IMR-90 (cell line): ENCODE measurements at regions not wholly inside any gene's neighbourhood (a gene's known extent, or its start where the extent isn't known, plus 50 kb on each side); places are given as distances from the start of the nearest gene placed in this dataset.

Source experiments
- BHLHE40 ChIP-seq: fragments of 150-350 bp; IDR thresholded peaks from 2 replicates; pipeline ENCODE4 v1.6.1; 2016; ENCODE audit warnings: mild to moderate bottlenecking, low read depth, low read length
- CEBPB ChIP-seq: IDR thresholded peaks from 2 replicates; pipeline ENCODE4 v1.6.1; 2012; ENCODE audit warnings: low read depth, low read length, improper control_type of control experiment
- CTCF ChIP-seq: conservative IDR thresholded peaks from 2 replicates; pipeline ENCODE4 v1.5.1; 2012; ENCODE audit warnings: mild to moderate bottlenecking, low read depth, low read length, improper control_type of control experiment
- ELK1 ChIP-seq: fragments of 150-350 bp; IDR thresholded peaks from 2 replicates; pipeline ENCODE4 v1.6.1; 2016; ENCODE audit warnings: low read depth, mild to moderate bottlenecking, low read length, moderate library complexity, borderline replicate concordance
- FOS ChIP-seq: fragments of 150-350 bp; IDR thresholded peaks from 2 replicates; pipeline ENCODE4 v1.6.1; 2016; ENCODE audit warnings: low read depth, low read length
- MAFK ChIP-seq: IDR thresholded peaks from 2 replicates; pipeline ENCODE4 v1.6.1; 2012; ENCODE audit warnings: low read depth, low read length, improper control_type of control experiment
- MXI1 ChIP-seq: IDR thresholded peaks from 2 replicates; pipeline ENCODE4 v1.6.1; 2012; ENCODE audit warnings: low read depth, mild to moderate bottlenecking, low read length, moderate library complexity, borderline replicate concordance
- POLR2A ChIP-seq: IDR thresholded peaks from 2 replicates; pipeline ENCODE4 v1.6.1; 2012; ENCODE audit warnings: mild to moderate bottlenecking, low read depth, low read length
- RAD21 ChIP-seq: IDR thresholded peaks from 2 replicates; pipeline ENCODE4 v1.6.1; 2012; ENCODE audit warnings: low read length, improper control_type of control experiment
- RCOR1 ChIP-seq: IDR thresholded peaks from 2 replicates; pipeline ENCODE4 v1.6.1; 2012; ENCODE audit warnings: mild to moderate bottlenecking, low read length, improper control_type of control experiment; ENCODE audit not compliant: insufficient replicate concordance
- RFX5 ChIP-seq: IDR thresholded peaks from 2 replicates; pipeline ENCODE4 v1.8.0; 2012; ENCODE audit warnings: low read depth, mild to moderate bottlenecking, low read length, moderate library complexity
- SMC3 ChIP-seq: fragments of 150-350 bp; IDR thresholded peaks from 2 replicates; pipeline ENCODE4 v1.6.1; 2016; ENCODE audit warnings: low read depth, mild to moderate bottlenecking, antibody characterized with exemption, low read length, moderate library complexity
- TF ChIP-seq, protein P1 (sequence below): fragments of 150-350 bp; IDR thresholded peaks from 2 replicates; pipeline ENCODE4 v1.6.1; 2017; ENCODE audit warnings: mild to moderate bottlenecking, antibody characterized with exemption, low read length, low read depth

DNA sequence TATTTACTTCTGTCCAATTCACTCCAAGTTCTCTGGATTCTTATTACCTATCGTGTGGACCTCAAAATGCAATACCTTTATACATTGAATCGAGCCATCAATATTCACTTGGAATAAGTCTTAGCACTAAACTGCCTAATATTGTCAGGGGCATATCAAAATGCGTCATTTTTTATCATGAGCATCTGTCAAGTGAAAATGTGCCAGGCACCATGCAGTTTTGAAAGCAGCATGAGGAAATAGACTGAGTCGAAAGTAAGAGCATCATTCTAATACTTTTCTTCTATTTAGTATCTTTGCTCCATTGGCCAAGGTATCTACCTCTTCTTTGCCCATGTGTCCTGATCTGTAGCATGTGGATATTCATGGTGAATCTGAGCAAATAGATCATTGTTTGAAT lies 1193.4 kb downstream of the CDH11 start:
- no peak for TF ChIP-seq CTCF
- no peak for TF ChIP-seq RCOR1
- no peak for TF ChIP-seq BHLHE40
- TF ChIP-seq, protein P1, sequence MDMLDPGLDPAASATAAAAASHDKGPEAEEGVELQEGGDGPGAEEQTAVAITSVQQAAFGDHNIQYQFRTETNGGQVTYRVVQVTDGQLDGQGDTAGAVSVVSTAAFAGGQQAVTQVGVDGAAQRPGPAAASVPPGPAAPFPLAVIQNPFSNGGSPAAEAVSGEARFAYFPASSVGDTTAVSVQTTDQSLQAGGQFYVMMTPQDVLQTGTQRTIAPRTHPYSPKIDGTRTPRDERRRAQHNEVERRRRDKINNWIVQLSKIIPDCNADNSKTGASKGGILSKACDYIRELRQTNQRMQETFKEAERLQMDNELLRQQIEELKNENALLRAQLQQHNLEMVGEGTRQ: no peak
- TF ChIP-seq SMC3: no peak
- TF ChIP-seq CEBPB: no peak
- no peak for TF ChIP-seq POLR2A
- no peak for TF ChIP-seq RAD21
- no peak for TF ChIP-seq RFX5
- no peak for TF ChIP-seq MAFK
- no peak for TF ChIP-seq FOS
- no peak for TF ChIP-seq ELK1
- TF ChIP-seq MXI1: no peak
